H1 (cell line): ENCODE measurements at regions not wholly inside any gene's neighbourhood (a gene's known extent, or its start where the extent isn't known, plus 50 kb on each side); places are given as distances from the start of the nearest gene placed in this dataset.

Source experiments
- CTCF ChIA-PET: fragments of 300-600 bp; sonication (Branson Sonifier 250); formaldehyde crosslinking; loops from one replicate; lab custom pipeline; 2021; ENCODE audit not compliant: partially characterized antibody; lab: Charles Lee
- POLR2A ChIA-PET: fragments of 300-600 bp; sonication (Branson Sonifier 250); formaldehyde crosslinking; loops from one replicate; lab custom pipeline; 2021; ENCODE audit warnings: inconsistent platforms; ENCODE audit not compliant: partially characterized antibody; lab: Charles Lee
- DNase-seq, 2 experiments: peaks; one replicate each; pipeline versions ENCODE4 v3.0.0 to v3.0.0-alpha.2; 2010 to 2022; ENCODE audit warnings: low spot score in 2 of 2, low read depth in 1 of 2, mixed read lengths in 1 of 2
- FAIRE-seq: peaks from 2 replicates; lab custom pipeline; 2011; peaks lifted over from hg19 to GRCh38; lab: Jason Lieb, UNC
- H2AFZ ChIP-seq: 2 replicates; pipeline ENCODE4 v1.8.1; 2012; ENCODE audit warnings: low read length, inconsistent platforms
- H2AK5ac ChIP-seq: 2 replicates; pipeline ENCODE4 v1.6.1; 2013; ENCODE audit warnings: low read depth, low read length
- H2BK120ac ChIP-seq: replicated peaks from 2 replicates; pipeline ENCODE3; 2013; ENCODE audit warnings: low read depth, low read length, inconsistent platforms
- H2BK12ac ChIP-seq: 2 replicates; pipeline ENCODE4 v1.6.1; 2013; ENCODE audit warnings: low read depth, low read length
- H2BK15ac ChIP-seq: 2 replicates; pipeline ENCODE4 v1.6.1; 2013; ENCODE audit warnings: low read length
- H2BK20ac ChIP-seq: 2 replicates; pipeline ENCODE4 v1.6.1; 2013; ENCODE audit warnings: low read length
- H2BK5ac ChIP-seq: 2 replicates; pipeline ENCODE4 v1.6.1; 2013; ENCODE audit warnings: low read depth, low read length
- H3K14ac ChIP-seq: 2 replicates; pipeline ENCODE4 v1.6.1; 2013; ENCODE audit warnings: inconsistent platforms; ENCODE audit not compliant: insufficient read length
- H3K18ac ChIP-seq: 2 replicates; pipeline ENCODE4 v1.6.1; 2013; ENCODE audit warnings: low read length; ENCODE audit errors: extremely low read depth
- H3K23ac ChIP-seq: 2 replicates; pipeline ENCODE4 v1.6.1; 2013; ENCODE audit warnings: inconsistent platforms; ENCODE audit not compliant: insufficient read length
- H3K23me2 ChIP-seq: 2 replicates; pipeline ENCODE4 v1.6.1; 2013; ENCODE audit warnings: low read depth, low read length
- H3K27ac ChIP-seq: 2 replicates; pipeline ENCODE4 v1.6.1; 2011; ENCODE audit warnings: low read depth, low read length, inconsistent platforms
- H3K27me3 ChIP-seq, 4 experiments: replicated peaks in 1 of 4; 1 replicate in 1 of 4; 2 replicates in 3 of 4; pipeline versions ENCODE4 v1.6.1 to v1.8.1; 2011 to 2013; ENCODE audit warnings: low read length in 3 of 4, mild to moderate bottlenecking in 3 of 4, inconsistent platforms in 2 of 4, mixed read lengths in 2 of 4, moderate library complexity in 1 of 4; ENCODE audit not compliant: control insufficient read depth in 3 of 4, insufficient read depth in 3 of 4; ENCODE audit errors: extremely low read depth in 1 of 4
- H3K36me3 ChIP-seq, 4 experiments: 2 replicates each; pipeline versions ENCODE4 v1.6.1 to v1.8.1; 2011 to 2013; ENCODE audit warnings: mild to moderate bottlenecking in 4 of 4, low read length in 3 of 4, moderate library complexity in 2 of 4, control low read depth in 1 of 4, inconsistent platforms in 1 of 4; ENCODE audit not compliant: insufficient read depth in 4 of 4, control insufficient read depth in 2 of 4
- H3K4ac ChIP-seq: replicated peaks from 2 replicates; pipeline ENCODE3; 2013; ENCODE audit warnings: low read length, low read depth, mixed read lengths, inconsistent platforms; ENCODE audit not compliant: insufficient read length
- H3K4me1 ChIP-seq, 4 experiments: replicated peaks in 1 of 4; 1 replicate in 1 of 4; 2 replicates in 3 of 4; pipeline versions ENCODE4 v1.6.1 to v1.8.1; 2011 to 2013; ENCODE audit warnings: low read length in 3 of 4, inconsistent platforms in 2 of 4, mixed read lengths in 1 of 4; ENCODE audit not compliant: insufficient read depth in 4 of 4, control insufficient read depth in 3 of 4
- H3K4me2 ChIP-seq, 2 experiments: 2 replicates each; pipeline versions ENCODE4 v1.6.1 to v1.8.1; 2011 to 2013; ENCODE audit warnings: low read depth in 2 of 2, low read length in 2 of 2, control low read depth in 1 of 2, inconsistent platforms in 1 of 2, mild to moderate bottlenecking in 1 of 2; ENCODE audit not compliant: insufficient read depth in 1 of 2
- H3K4me3 ChIP-seq, 4 experiments: fragments of 200-600, 300-600 bp in 1 of 4; sonication (generic), shearing (Covaris generic), sonication (Bioruptor Twin) in 1 of 4; 2 replicates each; pipeline versions ENCODE4 v1.5.1 to v1.8.1; 2011 to 2016; ENCODE audit warnings: low read length in 4 of 4, low read depth in 3 of 4, control low read depth in 2 of 4, inconsistent platforms in 2 of 4, mild to moderate bottlenecking in 2 of 4, mixed read lengths in 1 of 4, moderate library complexity in 1 of 4; ENCODE audit not compliant: insufficient read depth in 2 of 4; ENCODE audit errors: extremely low read depth in 1 of 4
- H3K56ac ChIP-seq: replicated peaks from 2 replicates; pipeline ENCODE3; 2013; ENCODE audit warnings: low read depth, mild to moderate bottlenecking, mixed read lengths, low read length, inconsistent platforms; ENCODE audit not compliant: insufficient read length
- H3K79me1 ChIP-seq: 2 replicates; pipeline ENCODE4 v1.6.1; 2013; ENCODE audit warnings: low read depth, low read length, control low read depth
- H3K79me2 ChIP-seq, 2 experiments: 2 replicates each; pipeline versions ENCODE4 v1.6.1 to v1.8.1; 2012 to 2013; ENCODE audit warnings: low read length in 2 of 2, mild to moderate bottlenecking in 2 of 2, inconsistent platforms in 1 of 2; ENCODE audit not compliant: insufficient read depth in 2 of 2, control insufficient read depth in 1 of 2
- H3K9ac ChIP-seq, 4 experiments: replicated peaks in 1 of 4; 1 replicate in 1 of 4; 2 replicates in 3 of 4; pipeline versions ENCODE4 v1.6.1 to v1.8.1; 2011 to 2013; ENCODE audit warnings: low read depth in 3 of 4, low read length in 3 of 4, control low read depth in 2 of 4, mild to moderate bottlenecking in 2 of 4, moderate library complexity in 2 of 4, inconsistent platforms in 1 of 4; ENCODE audit errors: extremely low read depth in 1 of 4
- H3K9me3 ChIP-seq, 2 experiments: 2 replicates each; pipeline versions ENCODE4 v1.6.1 to v1.8.1; 2012 to 2013; ENCODE audit warnings: mild to moderate bottlenecking in 2 of 2, moderate library complexity in 2 of 2, control low read depth in 1 of 2, inconsistent platforms in 1 of 2, low read depth in 1 of 2, low read length in 1 of 2, mixed read lengths in 1 of 2; ENCODE audit not compliant: insufficient read depth in 2 of 2
- H4K20me1 ChIP-seq, 2 experiments: replicated peaks in 1 of 2; 2 replicates each; pipeline versions ENCODE3 to v1.8.1; 2011 to 2013; ENCODE audit warnings: inconsistent platforms in 2 of 2, low read length in 2 of 2, mild to moderate bottlenecking in 1 of 2; ENCODE audit not compliant: insufficient read depth in 2 of 2, control insufficient read depth in 1 of 2
- H4K5ac ChIP-seq: 2 replicates; pipeline ENCODE4 v1.6.1; 2013; ENCODE audit warnings: low read length, low read depth, mixed read lengths, inconsistent platforms; ENCODE audit not compliant: insufficient read length
- H4K8ac ChIP-seq: 2 replicates; pipeline ENCODE4 v1.8.0; 2013; ENCODE audit warnings: mild to moderate bottlenecking, moderate library complexity, low read length, inconsistent platforms; ENCODE audit not compliant: insufficient read depth; ENCODE audit errors: extremely low read depth
- H4K91ac ChIP-seq: replicated peaks from 2 replicates; pipeline ENCODE3; 2013; ENCODE audit warnings: low read length, mixed read lengths, inconsistent platforms; ENCODE audit not compliant: insufficient read length
- ATF3 ChIP-seq: IDR thresholded peaks from 2 replicates; pipeline ENCODE4 v1.6.1; 2011; ENCODE audit warnings: low read depth, mild to moderate bottlenecking, low read length; ENCODE audit not compliant: insufficient read depth
- BCL11A ChIP-seq, 2 experiments: IDR thresholded peaks; one replicate each; pipeline ENCODE4 v1.6.1; 2011; ENCODE audit warnings: low read depth in 2 of 2, low read length in 2 of 2, mild to moderate bottlenecking in 2 of 2
- BRCA1 ChIP-seq: IDR thresholded peaks from 2 replicates; pipeline ENCODE4 v1.6.1; 2012; ENCODE audit warnings: low read depth, low read length, improper control_type of control experiment
- CBX5 ChIP-seq: fragments of 300-800, 300-1000 bp; sonication (generic); IDR thresholded peaks from 2 replicates; pipeline ENCODE4 v1.7.1; 2016; ENCODE audit warnings: antibody characterized with exemption, low read length, low read depth
- CREB1 ChIP-seq: IDR thresholded peaks from 2 replicates; pipeline ENCODE4 v1.6.1; 2012; ENCODE audit warnings: inconsistent platforms
- EGR1 ChIP-seq: IDR thresholded peaks from 2 replicates; pipeline ENCODE4 v1.6.1; 2011; ENCODE audit warnings: low read depth, low read length, borderline replicate concordance
- FOSL1 ChIP-seq: IDR thresholded peaks from 2 replicates; pipeline ENCODE4 v1.6.1; 2011; ENCODE audit warnings: mild to moderate bottlenecking, low read depth, low read length, moderate library complexity; ENCODE audit not compliant: insufficient read depth
- GABPA ChIP-seq: IDR thresholded peaks from 2 replicates; pipeline ENCODE4 v1.6.1; 2011; ENCODE audit warnings: mild to moderate bottlenecking, low read length, moderate library complexity, borderline replicate concordance; ENCODE audit not compliant: insufficient read depth
- KDM4A ChIP-seq: IDR thresholded peaks from one replicate; pipeline ENCODE4 v1.7.1; 2012; ENCODE audit warnings: low read depth, mild to moderate bottlenecking, moderate library complexity, low read length, inconsistent platforms; ENCODE audit not compliant: severe bottlenecking
- RBBP5 ChIP-seq: IDR thresholded peaks from 2 replicates; pipeline ENCODE4 v1.7.1; 2012; ENCODE audit warnings: low read depth, mild to moderate bottlenecking, inconsistent platforms, low read length, moderate library complexity, borderline replicate concordance
- RXRA ChIP-seq: IDR thresholded peaks from 2 replicates; pipeline ENCODE4 v1.6.1; 2011; ENCODE audit warnings: low read depth, mild to moderate bottlenecking, low read length, moderate library complexity; ENCODE audit not compliant: insufficient read depth
- SAP30 ChIP-seq: fragments of 300-600 bp; sonication (generic); IDR thresholded peaks from 2 replicates; pipeline ENCODE4 v1.7.1; 2012; ENCODE audit warnings: low read length, moderate library complexity, mild to moderate bottlenecking, inconsistent platforms; ENCODE audit not compliant: insufficient read depth, insufficient replicate concordance
- TAF7 ChIP-seq: optimal IDR thresholded peaks from 2 replicates; pipeline ENCODE3; 2011; ENCODE audit warnings: low read depth, mild to moderate bottlenecking, inconsistent platforms, low read length, moderate library complexity, borderline replicate concordance
- TBP ChIP-seq: IDR thresholded peaks from 2 replicates; pipeline ENCODE4 v1.6.1; 2011; ENCODE audit warnings: low read depth, low read length, improper control_type of control experiment
- TEAD4 ChIP-seq: IDR thresholded peaks from 2 replicates; pipeline ENCODE4 v1.6.1; 2012; ENCODE audit warnings: low read depth, low read length, inconsistent platforms, mixed read lengths
- WGBS, 2 experiments: shearing (Covaris generic) in 1 of 2; methylation state at CpG; one replicate each; pipeline versions ENCODE4 v1.1.6 to v1.1.7; 2013 to 2015; ENCODE audit warnings: low lambda C conversion rate in 2 of 2, mixed read lengths in 2 of 2, inconsistent platforms in 1 of 2, low coverage in 1 of 2, missing lambda C conversion rate in 1 of 2; ENCODE audit not compliant: insufficient replicate concordance in 2 of 2, insufficient coverage in 1 of 2, insufficient read length in 1 of 2; ENCODE audit errors: extremely low coverage in 1 of 2, missing lambda C conversion rate in 1 of 2; 5-methylcytosine and 5-hydroxymethylcytosine counted together

GRCh38 chr3:1469687-1470086, 376.9 kb downstream of the CNTN6 start:
- no peaks in the 10 kb centered on the region for H3K79me1 ChIP-seq
- no peaks in the 10 kb centered on the region for H4K20me1 ChIP-seq
- no peaks in the 10 kb centered on the region for H3K27me3 ChIP-seq
- H3K27ac ChIP-seq, result no peak overlapping the region
- no peaks in the 10 kb centered on the region for H3K4me1 ChIP-seq
- no peak overlapping the region for H3K4me2 ChIP-seq
- no peak overlapping the region for H4K91ac ChIP-seq
- H2AK5ac ChIP-seq, result no peak overlapping the region
- no peak overlapping the region for H3K4ac ChIP-seq
- H2AFZ ChIP-seq, result no peak overlapping the region
- H3K23me2 ChIP-seq, result no peaks in the 10 kb centered on the region
- H2BK120ac ChIP-seq, result no peak overlapping the region
- H3K23ac ChIP-seq, result no peak overlapping the region
- no peak overlapping the region for H3K14ac ChIP-seq
- H3K4me3 ChIP-seq, result no peak overlapping the region
- ChIA-PET CTCF (no interaction called here), POLR2A (no interaction called here)
- FAIRE-seq (no peak), DNase-seq (no peak)
- no peaks in the 10 kb centered on the region for H3K79me2 ChIP-seq
- no peak overlapping the region for H4K5ac ChIP-seq
- no peak overlapping the region for H3K56ac ChIP-seq
- no peak overlapping the region for H3K18ac ChIP-seq
- H3K9me3 ChIP-seq, result no peaks in the 10 kb centered on the region
- no peak overlapping the region for H2BK15ac ChIP-seq
- H4K8ac ChIP-seq, result no peak overlapping the region
- WGBS, 2 experiments, result 62% methylated on average over 2 of the region's 2 CpGs; no CpG with 5 or more reads in 1 of the 2 experiments
- H3K9ac ChIP-seq, result no peak overlapping the region
- no peak overlapping the region for H2BK12ac ChIP-seq
- H2BK5ac ChIP-seq, result no peak overlapping the region
- H2BK20ac ChIP-seq, result no peak overlapping the region
- no peaks in the 10 kb centered on the region for H3K36me3 ChIP-seq
- TF ChIP-seq CREB1 (no peak), FOSL1 (no peak), BRCA1 (no peak), KDM4A (no peak), TBP (no peak), SAP30 (no peak), RXRA (no peak), GABPA (no peak), TEAD4 (no peak), RBBP5 (no peak), TAF7 (no peak), ATF3 (no peak), BCL11A (IDR thresholded peaks at IDR 0.05; ENCODE audit: low read depth in 2 of 2, low read length in 2 of 2) (no peak), CBX5 (no peak), EGR1 (no peak)
